ENCODE measurements at regions not wholly inside any gene's neighbourhood (a gene's known extent, or its start where the extent isn't known, plus 50 kb on each side); places are given as distances from the start of the nearest gene placed in this dataset.

DNA sequence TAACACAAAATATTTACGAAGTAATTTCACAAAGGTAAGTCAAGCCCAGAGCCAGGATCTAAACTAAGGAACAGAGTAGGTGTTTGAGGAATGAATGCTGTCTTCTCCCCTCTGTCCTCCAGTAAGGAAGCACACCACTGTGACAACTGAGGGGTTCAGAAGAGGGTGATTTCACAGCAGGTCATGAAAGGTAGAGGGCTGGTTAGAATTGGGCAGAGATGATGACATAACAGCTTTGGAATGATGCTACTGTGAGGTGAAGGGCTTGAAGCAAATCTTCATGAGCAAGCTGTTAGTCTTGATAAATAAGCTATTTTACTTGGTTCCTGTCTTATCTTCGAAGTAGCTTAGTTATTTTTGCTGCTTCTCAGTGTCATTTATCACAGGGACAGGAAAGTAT, 498.6 kb downstream of the FGF9 start:
- TF ChIP-seq, protein P1, sequence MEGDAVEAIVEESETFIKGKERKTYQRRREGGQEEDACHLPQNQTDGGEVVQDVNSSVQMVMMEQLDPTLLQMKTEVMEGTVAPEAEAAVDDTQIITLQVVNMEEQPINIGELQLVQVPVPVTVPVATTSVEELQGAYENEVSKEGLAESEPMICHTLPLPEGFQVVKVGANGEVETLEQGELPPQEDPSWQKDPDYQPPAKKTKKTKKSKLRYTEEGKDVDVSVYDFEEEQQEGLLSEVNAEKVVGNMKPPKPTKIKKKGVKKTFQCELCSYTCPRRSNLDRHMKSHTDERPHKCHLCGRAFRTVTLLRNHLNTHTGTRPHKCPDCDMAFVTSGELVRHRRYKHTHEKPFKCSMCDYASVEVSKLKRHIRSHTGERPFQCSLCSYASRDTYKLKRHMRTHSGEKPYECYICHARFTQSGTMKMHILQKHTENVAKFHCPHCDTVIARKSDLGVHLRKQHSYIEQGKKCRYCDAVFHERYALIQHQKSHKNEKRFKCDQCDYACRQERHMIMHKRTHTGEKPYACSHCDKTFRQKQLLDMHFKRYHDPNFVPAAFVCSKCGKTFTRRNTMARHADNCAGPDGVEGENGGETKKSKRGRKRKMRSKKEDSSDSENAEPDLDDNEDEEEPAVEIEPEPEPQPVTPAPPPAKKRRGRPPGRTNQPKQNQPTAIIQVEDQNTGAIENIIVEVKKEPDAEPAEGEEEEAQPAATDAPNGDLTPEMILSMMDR (IDR thresholded peaks at IDR 0.05) = no peak
- H3K4me1 Mint-ChIP-seq = no peaks in the 10 kb centered on the region
- ChIA-PET CTCF (no interaction called here), POLR2A (no interaction called here)
- no peaks in the 10 kb centered on the region for H3K36me3 Mint-ChIP-seq (ENCODE audit: low read depth)
- H3K4me3 Mint-ChIP-seq = no peak overlapping the region
- H3K9me3 Mint-ChIP-seq = no peaks in the 10 kb centered on the region
- no peaks in the 10 kb centered on the region for H3K27me3 Mint-ChIP-seq
- intact Hi-C loops (cut with micrococcal nuclease) = no loop called here
- H3K27ac Mint-ChIP-seq = no peak overlapping the region
- DNase-seq = no peak
- no peak for ATAC-seq (ENCODE audit: low read depth)

DNA sequence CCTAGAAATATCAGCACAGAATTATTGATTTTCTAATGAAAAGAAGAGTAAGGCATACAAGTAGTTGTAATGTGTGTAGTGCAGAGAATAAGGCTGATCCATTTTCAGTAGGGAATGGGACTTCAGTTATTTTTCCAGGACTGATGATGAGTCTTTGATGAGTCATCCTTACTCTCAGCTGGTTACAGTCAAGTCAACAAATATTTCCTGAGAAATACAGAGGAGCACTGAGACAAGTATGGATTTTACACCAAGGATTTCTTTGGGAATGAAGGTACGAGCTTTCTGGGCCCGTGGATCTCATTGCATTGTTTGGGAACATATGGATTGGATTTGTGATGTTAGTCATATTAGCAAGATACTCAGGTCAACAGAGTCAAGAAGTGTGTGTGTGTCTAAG, 502.7 kb downstream of the FGF9 start:
- CTCF ChIA-PET = no interaction called here

DNA sequence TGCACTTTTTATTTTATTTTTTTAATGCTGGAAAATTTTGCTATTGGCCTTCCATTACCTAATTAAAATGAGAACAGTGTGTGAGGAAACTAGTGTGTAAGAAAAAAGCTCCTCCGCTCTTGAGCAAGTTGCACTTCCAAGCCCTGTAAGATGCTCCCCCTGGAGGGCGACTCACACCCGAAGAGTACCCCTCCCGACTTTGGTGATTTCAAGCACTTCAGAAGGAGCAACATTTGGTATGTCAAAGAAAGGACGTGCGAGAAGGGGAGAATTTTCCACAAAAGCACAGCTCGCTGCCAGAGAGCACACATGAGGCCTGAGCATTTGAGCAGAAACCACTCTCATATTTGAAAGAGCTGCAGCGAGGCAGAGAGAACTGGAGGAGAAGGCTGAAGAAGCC, 504.4 kb downstream of the FGF9 start:
- ChIA-PET CTCF (no interaction called here), POLR2A (no interaction called here)
- DNase-seq = no peak
- ATAC-seq (ENCODE audit: low read depth) = no peak
- Mint-ChIP-seq H3K4me3 (no peak overlapping the region), H3K9me3 (peaks cover 4% of the 10 kb centered on the region), H3K4me1 (no peaks in the 10 kb centered on the region), H3K27ac (no peak overlapping the region), H3K36me3 (ENCODE audit: low read depth) (no peaks in the 10 kb centered on the region), H3K27me3 (peaks cover 2% of the 10 kb centered on the region)
- TF ChIP-seq, protein P1 (IDR thresholded peaks at IDR 0.05) = no peak
- intact Hi-C loops (cut with micrococcal nuclease) = no loop called here

More for the DNA sequence above, 502.7 kb downstream of the FGF9 start:
- Mint-ChIP-seq H3K4me3 (no peak overlapping the region), H3K4me1 (no peaks in the 10 kb centered on the region), H3K27me3 (peaks cover 2% of the 10 kb centered on the region), H3K27ac (no peak overlapping the region), H3K36me3 (ENCODE audit: low read depth) (no peaks in the 10 kb centered on the region), H3K9me3 (peaks cover 4% of the 10 kb centered on the region)
- POLR2A ChIA-PET = no interaction called here
- intact Hi-C loops (cut with micrococcal nuclease) = no loop called here
- ATAC-seq (ENCODE audit: low read depth) (no peak), DNase-seq (no peak)
- TF ChIP-seq, protein P1 (IDR thresholded peaks at IDR 0.05) = no peak

DNA sequence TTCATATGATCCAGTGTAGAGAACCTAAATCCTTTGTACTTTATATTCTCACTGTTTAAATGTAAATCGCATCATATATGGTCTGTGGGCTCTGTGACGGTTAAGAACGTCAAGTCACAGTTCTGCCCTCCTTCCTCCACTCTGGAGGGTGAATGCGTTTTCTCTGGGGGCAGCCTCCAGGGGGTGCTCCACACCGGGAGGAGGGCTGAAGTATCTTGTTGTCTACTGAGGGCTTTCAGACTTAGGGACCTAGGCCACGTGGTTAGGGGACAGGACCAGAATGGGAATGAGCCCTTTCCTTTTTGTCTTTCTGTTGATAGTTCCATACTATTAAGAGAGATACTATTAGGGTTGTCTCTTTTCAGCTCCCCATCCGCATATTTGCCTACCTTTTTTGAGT, 504.9 kb downstream of the FGF9 start:
- ATAC-seq (ENCODE audit: low read depth) = no peak
- Mint-ChIP-seq H3K9me3 (peaks cover 4% of the 10 kb centered on the region), H3K27ac (no peak overlapping the region), H3K4me3 (no peak overlapping the region), H3K27me3 (peaks cover 2% of the 10 kb centered on the region), H3K36me3 (ENCODE audit: low read depth) (no peaks in the 10 kb centered on the region), H3K4me1 (no peaks in the 10 kb centered on the region)
- TF ChIP-seq, protein P1 (IDR thresholded peaks at IDR 0.05) = no peak
- DNase-seq = no peak
- ChIA-PET CTCF (no interaction called here), POLR2A (no interaction called here)
- intact Hi-C loops (cut with micrococcal nuclease) = no loop called here

DNA sequence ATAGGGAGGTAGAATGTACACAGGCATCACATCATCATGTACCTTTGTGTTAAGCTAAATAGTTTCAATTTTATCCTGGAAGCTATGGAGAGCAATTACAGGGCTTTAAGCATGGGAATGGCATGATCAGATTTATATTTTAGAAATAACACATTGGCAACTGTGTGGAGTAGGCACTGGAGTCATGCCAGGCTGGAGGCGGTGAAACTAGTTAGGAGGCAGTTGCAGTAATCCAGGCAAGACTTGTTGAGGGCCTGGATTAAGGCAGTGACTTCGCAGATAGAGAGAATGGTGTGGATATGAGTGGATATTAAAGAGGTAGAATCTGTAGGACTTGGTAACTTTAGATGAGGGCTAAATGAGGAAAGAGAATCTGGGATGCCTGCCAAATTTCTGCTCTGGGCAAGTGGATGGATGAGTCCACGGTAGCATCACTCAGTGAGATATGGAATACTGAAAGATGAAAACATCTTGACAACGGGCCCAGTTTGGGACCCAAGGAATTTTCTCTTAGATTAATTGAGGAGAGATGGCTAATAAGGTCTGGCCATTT, 506.2 kb downstream of the FGF9 start:
- Mint-ChIP-seq H3K27me3 (peaks cover 2% of the 10 kb centered on the region), H3K4me3 (no peak overlapping the region), H3K36me3 (ENCODE audit: low read depth) (no peaks in the 10 kb centered on the region), H3K4me1 (no peaks in the 10 kb centered on the region), H3K9me3 (peaks cover 4% of the 10 kb centered on the region), H3K27ac (no peak overlapping the region)
- POLR2A ChIA-PET = no interaction called here
- CTCF ChIA-PET = no interaction called here
- TF ChIP-seq, protein P1 (IDR thresholded peaks at IDR 0.05) = no peak
- DNase-seq (no peak), ATAC-seq (ENCODE audit: low read depth) (no peak)
- intact Hi-C loops (cut with micrococcal nuclease) = no loop called here
